ENCODE measurements at regions not wholly inside any gene's neighbourhood (a gene's known extent, or its start where the extent isn't known, plus 50 kb on each side); places are given as distances from the start of the nearest gene placed in this dataset.

DNA sequence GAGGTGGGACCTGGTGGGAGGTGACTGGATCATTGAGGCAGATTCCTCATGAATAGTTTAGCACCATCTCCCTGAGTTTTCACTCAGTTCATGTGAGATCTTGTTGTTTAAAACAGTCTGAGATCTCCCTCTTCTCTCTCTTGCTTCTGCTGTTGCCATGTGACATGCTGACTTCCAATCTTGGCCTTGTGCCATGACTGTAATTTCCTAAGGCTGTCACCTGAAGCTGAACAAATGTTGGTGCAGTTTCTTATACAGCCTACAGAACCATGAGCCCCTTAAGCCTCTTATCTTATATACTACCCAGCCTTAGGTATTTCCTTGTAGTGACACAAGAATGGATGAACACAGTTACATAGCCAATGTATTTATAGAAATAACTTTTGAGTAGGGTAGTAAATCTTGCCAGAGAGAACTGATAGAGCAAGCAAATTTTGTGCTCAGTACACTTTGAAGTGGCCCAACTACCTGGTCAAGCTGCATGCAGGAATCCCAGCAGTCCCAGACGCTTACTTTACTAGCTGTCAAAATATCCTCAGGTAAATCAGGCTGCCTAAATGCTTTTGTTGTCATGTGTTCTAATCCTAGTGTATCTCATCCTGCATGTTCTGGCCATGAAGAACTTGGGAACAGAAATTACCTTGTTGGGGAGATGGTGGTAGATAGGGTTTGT lies 445.6 kb upstream of the MIS18BP1 start:
- no peaks in the 10 kb centered on the region for H3K36me3 ChIP-seq
- DNase-seq: no peak
- no peak overlapping the region for H3K27ac ChIP-seq
- H3K4me3 ChIP-seq: no peak overlapping the region
- H3K4me1 ChIP-seq: peaks cover 7% of the 10 kb centered on the region
- TF ChIP-seq, protein P1, sequence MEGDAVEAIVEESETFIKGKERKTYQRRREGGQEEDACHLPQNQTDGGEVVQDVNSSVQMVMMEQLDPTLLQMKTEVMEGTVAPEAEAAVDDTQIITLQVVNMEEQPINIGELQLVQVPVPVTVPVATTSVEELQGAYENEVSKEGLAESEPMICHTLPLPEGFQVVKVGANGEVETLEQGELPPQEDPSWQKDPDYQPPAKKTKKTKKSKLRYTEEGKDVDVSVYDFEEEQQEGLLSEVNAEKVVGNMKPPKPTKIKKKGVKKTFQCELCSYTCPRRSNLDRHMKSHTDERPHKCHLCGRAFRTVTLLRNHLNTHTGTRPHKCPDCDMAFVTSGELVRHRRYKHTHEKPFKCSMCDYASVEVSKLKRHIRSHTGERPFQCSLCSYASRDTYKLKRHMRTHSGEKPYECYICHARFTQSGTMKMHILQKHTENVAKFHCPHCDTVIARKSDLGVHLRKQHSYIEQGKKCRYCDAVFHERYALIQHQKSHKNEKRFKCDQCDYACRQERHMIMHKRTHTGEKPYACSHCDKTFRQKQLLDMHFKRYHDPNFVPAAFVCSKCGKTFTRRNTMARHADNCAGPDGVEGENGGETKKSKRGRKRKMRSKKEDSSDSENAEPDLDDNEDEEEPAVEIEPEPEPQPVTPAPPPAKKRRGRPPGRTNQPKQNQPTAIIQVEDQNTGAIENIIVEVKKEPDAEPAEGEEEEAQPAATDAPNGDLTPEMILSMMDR (IDR thresholded peaks at IDR 0.05): no peak
- ATAC-seq: peak in 1 of 2 donors; percentile 74
- intact Hi-C loops (cut with DNase I): no loop called here
- no peaks in the 10 kb centered on the region for H3K9me3 ChIP-seq
- no peaks in the 10 kb centered on the region for H3K27me3 ChIP-seq (ENCODE audit: low read depth)

DNA sequence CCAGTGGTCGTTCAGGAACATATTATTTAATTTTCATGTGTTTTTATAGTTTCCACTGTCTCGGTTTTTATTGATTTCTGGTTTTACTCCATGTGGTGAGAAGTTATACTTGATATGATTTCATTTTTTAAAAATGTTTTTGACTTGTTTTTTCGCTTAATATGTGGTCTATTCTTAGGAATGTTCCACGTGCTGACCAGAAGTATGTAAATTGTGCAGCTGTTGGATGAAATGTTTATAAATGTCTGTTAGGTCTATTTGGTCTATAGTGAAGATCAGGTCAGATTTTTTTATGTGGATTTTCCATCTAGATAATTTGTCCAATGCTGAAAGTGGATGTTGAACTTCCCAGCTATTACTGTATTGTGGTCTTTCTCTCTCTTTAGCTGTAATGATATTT lies 433.8 kb upstream of the MIS18BP1 start:
- no peak for DNase-seq
- no peaks in the 10 kb centered on the region for H3K4me1 ChIP-seq
- H3K27ac ChIP-seq: no peak overlapping the region
- no peak for ATAC-seq
- H3K4me3 ChIP-seq: no peak overlapping the region
- H3K27me3 ChIP-seq (ENCODE audit: low read depth): no peaks in the 10 kb centered on the region
- H3K9me3 ChIP-seq: peaks cover 8% of the 10 kb centered on the region
- TF ChIP-seq, protein P1 (IDR thresholded peaks at IDR 0.05): no peak
- intact Hi-C loops (cut with DNase I): no loop called here
- no peaks in the 10 kb centered on the region for H3K36me3 ChIP-seq

DNA sequence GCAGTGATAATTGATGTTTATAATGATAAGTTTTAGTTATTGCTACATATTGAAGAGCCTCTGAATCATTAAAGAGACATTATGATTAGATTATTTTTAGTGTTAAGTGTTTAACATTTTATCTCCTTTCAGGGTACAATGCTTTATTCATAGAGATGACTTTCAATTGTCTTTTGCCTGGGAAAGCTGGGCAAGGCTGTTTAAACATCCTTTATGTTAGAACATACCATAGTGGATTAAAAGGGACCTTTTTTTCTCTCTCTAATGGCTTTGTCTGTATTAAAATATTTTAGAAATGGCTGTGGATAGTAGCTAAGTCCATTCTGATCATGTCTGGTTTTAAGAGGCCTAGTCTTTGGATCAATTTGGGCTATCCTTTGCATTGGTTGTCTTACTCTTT lies 427.5 kb upstream of the MIS18BP1 start:
- Histone ChIP-seq H3K4me3 (no peak overlapping the region), H3K4me1 (no peaks in the 10 kb centered on the region), H3K36me3 (no peaks in the 10 kb centered on the region), H3K9me3 (peaks cover 8% of the 10 kb centered on the region), H3K27me3 (ENCODE audit: low read depth) (no peaks in the 10 kb centered on the region), H3K27ac (no peak overlapping the region)
- intact Hi-C loops (cut with DNase I): no loop called here
- peak in 1 of 2 donors; percentile 11 for ATAC-seq
- TF ChIP-seq, protein P1 (IDR thresholded peaks at IDR 0.05): no peak
- DNase-seq: no peak

DNA sequence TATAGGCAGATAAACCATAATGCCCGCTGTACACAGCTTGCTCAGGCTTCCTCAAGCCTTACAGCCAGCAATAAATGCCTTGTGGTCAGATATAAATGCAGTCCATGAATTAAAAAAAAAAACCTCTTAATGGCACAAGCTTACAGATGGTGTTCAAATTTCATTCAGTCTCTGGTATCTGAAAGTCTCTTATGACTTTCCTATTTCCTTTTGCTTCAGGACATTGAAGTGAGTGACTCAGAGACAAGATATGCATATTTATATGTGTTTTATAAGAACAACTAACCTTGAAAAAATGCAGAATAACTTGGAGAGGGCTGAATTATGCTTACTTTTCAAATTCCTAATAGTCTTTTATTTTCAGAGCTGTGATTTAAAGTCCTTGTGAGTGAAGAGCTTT lies 426.9 kb upstream of the MIS18BP1 start:
- ATAC-seq: peak; percentile 70 to 96
- H3K27ac ChIP-seq: peak overlapping the region; percentile 37
- intact Hi-C loops (cut with DNase I): no loop called here

DNA sequence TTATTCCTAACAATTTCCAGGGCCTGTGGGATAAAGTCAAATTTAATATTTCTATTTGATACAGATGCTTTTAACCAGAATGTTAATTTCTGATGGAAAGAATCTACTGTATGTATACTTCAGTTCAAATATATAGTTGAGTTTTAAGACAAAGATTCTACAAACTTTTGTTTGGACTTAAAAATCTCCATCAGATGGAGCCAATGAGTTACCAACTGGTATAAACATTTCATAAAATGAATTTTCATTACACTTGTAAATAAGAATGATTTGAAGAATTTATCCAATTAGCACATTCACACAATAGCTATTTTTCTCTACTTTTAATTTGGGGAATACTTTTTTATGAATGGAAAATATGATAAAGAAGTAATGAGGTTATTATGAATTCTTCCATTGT lies 425.2 kb upstream of the MIS18BP1 start:
- H3K27ac ChIP-seq: no peak overlapping the region
- H3K9me3 ChIP-seq: no peaks in the 10 kb centered on the region
- intact Hi-C loops (cut with DNase I): no loop called here
- no peak overlapping the region for H3K4me3 ChIP-seq
- H3K4me1 ChIP-seq: no peaks in the 10 kb centered on the region
- H3K27me3 ChIP-seq (ENCODE audit: low read depth): no peaks in the 10 kb centered on the region
- TF ChIP-seq, protein P1 (IDR thresholded peaks at IDR 0.05): no peak
- ATAC-seq: no peak
- DNase-seq: no peak
- H3K36me3 ChIP-seq: no peaks in the 10 kb centered on the region

More for the DNA sequence above, 426.9 kb upstream of the MIS18BP1 start:
- DNase-seq: no peak
- Histone ChIP-seq H3K27me3 (ENCODE audit: low read depth) (no peaks in the 10 kb centered on the region), H3K4me3 (no peak overlapping the region), H3K36me3 (no peaks in the 10 kb centered on the region), H3K9me3 (peaks cover 1% of the 10 kb centered on the region), H3K4me1 (no peaks in the 10 kb centered on the region)
- TF ChIP-seq, protein P1 (IDR thresholded peaks at IDR 0.05): no peak

All from lower lobe of right lung (tissue), 2 donors.